Hepatocyte (in vitro differentiated cells): ENCODE measurements at regions not wholly inside any gene's neighbourhood (a gene's known extent, or its start where the extent isn't known, plus 50 kb on each side); places are given as distances from the start of the nearest gene placed in this dataset.

Experiments used
- EZH2 ChIP-seq: fragments of 200-600 bp; sonication (generic); IDR thresholded peaks from 2 replicates; pipeline ENCODE4 v1.6.1; 2016; ENCODE audit warnings: antibody characterized with exemption, mild to moderate bottlenecking, borderline replicate concordance
- TF ChIP-seq, protein P1 (sequence below): fragments of 200-600 bp; sonication (generic); IDR thresholded peaks from 2 replicates; pipeline ENCODE4 v1.5.1; 2016; ENCODE audit warnings: antibody characterized with exemption, mild to moderate bottlenecking; ENCODE audit not compliant: poor library complexity

DNA sequence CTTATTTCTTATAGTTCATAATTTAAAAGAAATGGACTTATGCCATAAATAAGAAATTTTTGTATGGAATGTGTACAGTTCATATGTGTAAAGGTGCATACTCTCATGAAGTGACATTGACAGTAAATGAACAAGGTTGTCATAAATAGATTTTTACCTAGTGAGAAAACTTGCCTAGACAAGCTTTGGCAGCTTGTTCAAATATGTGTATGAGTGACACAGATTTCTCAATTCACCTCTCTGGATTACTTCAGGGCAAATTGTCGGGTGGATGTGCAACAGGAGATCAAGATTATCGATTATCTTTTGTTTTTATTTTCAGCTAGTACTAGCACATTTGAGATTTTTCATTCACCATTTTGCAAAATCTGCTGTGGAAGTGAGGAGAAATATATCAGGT lies 758.1 kb upstream of the ACVR2A start:
- TF ChIP-seq, protein P1, sequence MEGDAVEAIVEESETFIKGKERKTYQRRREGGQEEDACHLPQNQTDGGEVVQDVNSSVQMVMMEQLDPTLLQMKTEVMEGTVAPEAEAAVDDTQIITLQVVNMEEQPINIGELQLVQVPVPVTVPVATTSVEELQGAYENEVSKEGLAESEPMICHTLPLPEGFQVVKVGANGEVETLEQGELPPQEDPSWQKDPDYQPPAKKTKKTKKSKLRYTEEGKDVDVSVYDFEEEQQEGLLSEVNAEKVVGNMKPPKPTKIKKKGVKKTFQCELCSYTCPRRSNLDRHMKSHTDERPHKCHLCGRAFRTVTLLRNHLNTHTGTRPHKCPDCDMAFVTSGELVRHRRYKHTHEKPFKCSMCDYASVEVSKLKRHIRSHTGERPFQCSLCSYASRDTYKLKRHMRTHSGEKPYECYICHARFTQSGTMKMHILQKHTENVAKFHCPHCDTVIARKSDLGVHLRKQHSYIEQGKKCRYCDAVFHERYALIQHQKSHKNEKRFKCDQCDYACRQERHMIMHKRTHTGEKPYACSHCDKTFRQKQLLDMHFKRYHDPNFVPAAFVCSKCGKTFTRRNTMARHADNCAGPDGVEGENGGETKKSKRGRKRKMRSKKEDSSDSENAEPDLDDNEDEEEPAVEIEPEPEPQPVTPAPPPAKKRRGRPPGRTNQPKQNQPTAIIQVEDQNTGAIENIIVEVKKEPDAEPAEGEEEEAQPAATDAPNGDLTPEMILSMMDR = no peak
- TF ChIP-seq EZH2 = no peak
